SK-N-SH treated with all-trans-retinoic acid at 6 μM for 48 hours (cell line): ENCODE measurements at regions not wholly inside any gene's neighbourhood (a gene's known extent, or its start where the extent isn't known, plus 50 kb on each side); places are given as distances from the start of the nearest gene placed in this dataset.

ENCODE experiments used
- ATAC-seq: fragments of 200-7000 bp; cut with Tn5 transposase; 3 replicates; pipeline ENCODE4 v1.9.1; 2020; ENCODE audit warnings: mild to moderate bottlenecking, moderate library complexity
- ARNTL ChIP-seq: fragments of 450-650 bp; formaldehyde crosslinking; IDR thresholded peaks from 2 replicates; pipeline ENCODE4 v1.5.0; 2020; ENCODE audit warnings: low read depth, mild to moderate bottlenecking, moderate library complexity, borderline replicate concordance
- BACH2 ChIP-seq: fragments of 250-450 bp; sonication (Bioruptor Pico); IDR thresholded peaks from 2 replicates; pipeline ENCODE4 v1.9.0; 2021; ENCODE audit warnings: mild to moderate bottlenecking, borderline replicate concordance
- CSDC2 ChIP-seq: fragments of 250-450 bp; sonication (Bioruptor Pico); IDR thresholded peaks from 2 replicates; pipeline ENCODE4 v1.5.0; 2020; ENCODE audit warnings: mild to moderate bottlenecking, moderate library complexity
- ESRRG ChIP-seq: fragments of 250-450 bp; sonication (Bioruptor Pico); IDR thresholded peaks from 2 replicates; pipeline ENCODE4 v1.6.1; 2021; ENCODE audit warnings: mild to moderate bottlenecking
- GLIS3 ChIP-seq: fragments of 250-450 bp; sonication (Bioruptor Pico); IDR thresholded peaks from 2 replicates; pipeline ENCODE4 v1.5.0; 2020; ENCODE audit warnings: mild to moderate bottlenecking, moderate library complexity
- OSR1 ChIP-seq: fragments of 250-450 bp; sonication (Bioruptor Pico); IDR thresholded peaks from 2 replicates; pipeline ENCODE4 v1.8.0; 2022; ENCODE audit warnings: moderate library complexity, mild to moderate bottlenecking, inconsistent platforms
- PATZ1 ChIP-seq: fragments of 250-450 bp; sonication (Bioruptor Pico); IDR thresholded peaks from 2 replicates; pipeline ENCODE4 v1.8.0; 2020; ENCODE audit warnings: mild to moderate bottlenecking, moderate library complexity, borderline replicate concordance
- POU6F1 ChIP-seq: fragments of 250-450 bp; sonication (Bioruptor Pico); IDR thresholded peaks from 2 replicates; pipeline ENCODE4 v1.8.0; 2021; ENCODE audit warnings: low read depth, mild to moderate bottlenecking, moderate library complexity, borderline replicate concordance
- PPARA ChIP-seq: fragments of 250-450 bp; sonication (Bioruptor Pico); IDR thresholded peaks from 2 replicates; pipeline ENCODE4 v1.5.0; 2020; ENCODE audit warnings: mild to moderate bottlenecking, borderline replicate concordance
- RARB ChIP-seq: fragments of 250-450 bp; sonication (Bioruptor Pico); IDR thresholded peaks from 2 replicates; pipeline ENCODE4 v1.8.0; 2021; ENCODE audit warnings: mild to moderate bottlenecking, moderate library complexity
- SNAI2 ChIP-seq: fragments of 250-450 bp; sonication (Bioruptor Pico); IDR thresholded peaks from 2 replicates; pipeline ENCODE4 v1.5.0; 2020; ENCODE audit warnings: mild to moderate bottlenecking, moderate library complexity
- TCF4 ChIP-seq: fragments of 250-450 bp; sonication (Bioruptor Pico); IDR thresholded peaks from 2 replicates; pipeline ENCODE4 v1.8.0; 2021; ENCODE audit warnings: mild to moderate bottlenecking, moderate library complexity, borderline replicate concordance
- TOX ChIP-seq: fragments of 250-450 bp; sonication (Bioruptor Pico); IDR thresholded peaks from 2 replicates; pipeline ENCODE4 v1.8.0; 2021; ENCODE audit warnings: mild to moderate bottlenecking, moderate library complexity, borderline replicate concordance
- ZC3H10 ChIP-seq: fragments of 250-450 bp; sonication (Bioruptor Pico); IDR thresholded peaks from 2 replicates; pipeline ENCODE4 v1.5.1; 2021; ENCODE audit warnings: mild to moderate bottlenecking, moderate library complexity
- ZFP3 ChIP-seq: fragments of 250-450 bp; sonication (Bioruptor Pico); IDR thresholded peaks from 2 replicates; pipeline ENCODE4 v1.5.0; 2020; ENCODE audit warnings: mild to moderate bottlenecking, moderate library complexity
- ZFP30 ChIP-seq: fragments of 450-650 bp; formaldehyde crosslinking; IDR thresholded peaks from 2 replicates; pipeline ENCODE4 v1.5.0; 2022; ENCODE audit warnings: mild to moderate bottlenecking, moderate library complexity
- ZNF70 ChIP-seq: fragments of 450-650 bp; formaldehyde crosslinking; IDR thresholded peaks from 2 replicates; pipeline ENCODE4 v1.5.0; 2020; ENCODE audit warnings: mild to moderate bottlenecking, moderate library complexity
- TF ChIP-seq, protein P1 (sequence below): fragments of 250-450 bp; sonication (Bioruptor Pico); IDR thresholded peaks from 2 replicates; pipeline ENCODE4 v1.5.1; 2021; ENCODE audit warnings: mild to moderate bottlenecking, moderate library complexity
- TF ChIP-seq, protein P2 (sequence below): fragments of 250-450 bp; sonication (Bioruptor Pico); IDR thresholded peaks from 2 replicates; pipeline ENCODE4 v1.5.0; 2020; ENCODE audit warnings: mild to moderate bottlenecking, moderate library complexity
- TF ChIP-seq, protein P3 (sequence below): fragments of 250-450 bp; sonication (Bioruptor Pico); IDR thresholded peaks from 2 replicates; pipeline ENCODE4 v1.5.1; 2020; ENCODE audit warnings: low read depth, mild to moderate bottlenecking, moderate library complexity

GRCh38 chr13:106113796-106114195 is 421.7 kb downstream of the EFNB2 start:
- ATAC-seq: no peak
- TF ChIP-seq, protein P1, sequence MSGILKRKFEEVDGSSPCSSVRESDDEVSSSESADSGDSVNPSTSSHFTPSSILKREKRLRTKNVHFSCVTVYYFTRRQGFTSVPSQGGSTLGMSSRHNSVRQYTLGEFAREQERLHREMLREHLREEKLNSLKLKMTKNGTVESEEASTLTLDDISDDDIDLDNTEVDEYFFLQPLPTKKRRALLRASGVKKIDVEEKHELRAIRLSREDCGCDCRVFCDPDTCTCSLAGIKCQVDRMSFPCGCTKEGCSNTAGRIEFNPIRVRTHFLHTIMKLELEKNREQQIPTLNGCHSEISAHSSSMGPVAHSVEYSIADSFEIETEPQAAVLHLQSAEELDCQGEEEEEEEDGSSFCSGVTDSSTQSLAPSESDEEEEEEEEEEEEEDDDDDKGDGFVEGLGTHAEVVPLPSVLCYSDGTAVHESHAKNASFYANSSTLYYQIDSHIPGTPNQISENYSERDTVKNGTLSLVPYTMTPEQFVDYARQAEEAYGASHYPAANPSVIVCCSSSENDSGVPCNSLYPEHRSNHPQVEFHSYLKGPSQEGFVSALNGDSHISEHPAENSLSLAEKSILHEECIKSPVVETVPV (CRISPR knock-in tag): no peak
- TF ChIP-seq POU6F1 (CRISPR knock-in tag): no peak
- no peak for TF ChIP-seq ARNTL (CRISPR knock-in tag)
- no peak for TF ChIP-seq TCF4 (CRISPR knock-in tag)
- no peak for TF ChIP-seq PPARA (CRISPR knock-in tag)
- TF ChIP-seq, protein P2, sequence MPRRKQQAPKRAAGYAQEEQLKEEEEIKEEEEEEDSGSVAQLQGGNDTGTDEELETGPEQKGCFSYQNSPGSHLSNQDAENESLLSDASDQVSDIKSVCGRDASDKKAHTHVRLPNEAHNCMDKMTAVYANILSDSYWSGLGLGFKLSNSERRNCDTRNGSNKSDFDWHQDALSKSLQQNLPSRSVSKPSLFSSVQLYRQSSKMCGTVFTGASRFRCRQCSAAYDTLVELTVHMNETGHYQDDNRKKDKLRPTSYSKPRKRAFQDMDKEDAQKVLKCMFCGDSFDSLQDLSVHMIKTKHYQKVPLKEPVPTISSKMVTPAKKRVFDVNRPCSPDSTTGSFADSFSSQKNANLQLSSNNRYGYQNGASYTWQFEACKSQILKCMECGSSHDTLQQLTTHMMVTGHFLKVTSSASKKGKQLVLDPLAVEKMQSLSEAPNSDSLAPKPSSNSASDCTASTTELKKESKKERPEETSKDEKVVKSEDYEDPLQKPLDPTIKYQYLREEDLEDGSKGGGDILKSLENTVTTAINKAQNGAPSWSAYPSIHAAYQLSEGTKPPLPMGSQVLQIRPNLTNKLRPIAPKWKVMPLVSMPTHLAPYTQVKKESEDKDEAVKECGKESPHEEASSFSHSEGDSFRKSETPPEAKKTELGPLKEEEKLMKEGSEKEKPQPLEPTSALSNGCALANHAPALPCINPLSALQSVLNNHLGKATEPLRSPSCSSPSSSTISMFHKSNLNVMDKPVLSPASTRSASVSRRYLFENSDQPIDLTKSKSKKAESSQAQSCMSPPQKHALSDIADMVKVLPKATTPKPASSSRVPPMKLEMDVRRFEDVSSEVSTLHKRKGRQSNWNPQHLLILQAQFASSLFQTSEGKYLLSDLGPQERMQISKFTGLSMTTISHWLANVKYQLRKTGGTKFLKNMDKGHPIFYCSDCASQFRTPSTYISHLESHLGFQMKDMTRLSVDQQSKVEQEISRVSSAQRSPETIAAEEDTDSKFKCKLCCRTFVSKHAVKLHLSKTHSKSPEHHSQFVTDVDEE (CRISPR knock-in tag): no peak
- TF ChIP-seq BACH2 (CRISPR knock-in tag): no peak
- TF ChIP-seq ZNF70 (CRISPR knock-in tag): no peak
- TF ChIP-seq CSDC2: no peak
- TF ChIP-seq PATZ1 (CRISPR knock-in tag): no peak
- no peak for TF ChIP-seq ESRRG (CRISPR knock-in tag)
- no peak for TF ChIP-seq RARB (CRISPR knock-in tag)
- TF ChIP-seq GLIS3: no peak
- TF ChIP-seq ZFP3 (CRISPR knock-in tag): no peak
- TF ChIP-seq ZFP30 (CRISPR knock-in tag): no peak
- no peak for TF ChIP-seq SNAI2
- TF ChIP-seq, protein P3, sequence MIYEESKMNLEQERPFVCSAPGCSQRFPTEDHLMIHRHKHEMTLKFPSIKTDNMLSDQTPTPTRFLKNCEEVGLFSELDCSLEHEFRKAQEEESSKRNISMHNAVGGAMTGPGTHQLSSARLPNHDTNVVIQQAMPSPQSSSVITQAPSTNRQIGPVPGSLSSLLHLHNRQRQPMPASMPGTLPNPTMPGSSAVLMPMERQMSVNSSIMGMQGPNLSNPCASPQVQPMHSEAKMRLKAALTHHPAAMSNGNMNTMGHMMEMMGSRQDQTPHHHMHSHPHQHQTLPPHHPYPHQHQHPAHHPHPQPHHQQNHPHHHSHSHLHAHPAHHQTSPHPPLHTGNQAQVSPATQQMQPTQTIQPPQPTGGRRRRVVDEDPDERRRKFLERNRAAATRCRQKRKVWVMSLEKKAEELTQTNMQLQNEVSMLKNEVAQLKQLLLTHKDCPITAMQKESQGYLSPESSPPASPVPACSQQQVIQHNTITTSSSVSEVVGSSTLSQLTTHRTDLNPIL (CRISPR knock-in tag): no peak

DNA sequence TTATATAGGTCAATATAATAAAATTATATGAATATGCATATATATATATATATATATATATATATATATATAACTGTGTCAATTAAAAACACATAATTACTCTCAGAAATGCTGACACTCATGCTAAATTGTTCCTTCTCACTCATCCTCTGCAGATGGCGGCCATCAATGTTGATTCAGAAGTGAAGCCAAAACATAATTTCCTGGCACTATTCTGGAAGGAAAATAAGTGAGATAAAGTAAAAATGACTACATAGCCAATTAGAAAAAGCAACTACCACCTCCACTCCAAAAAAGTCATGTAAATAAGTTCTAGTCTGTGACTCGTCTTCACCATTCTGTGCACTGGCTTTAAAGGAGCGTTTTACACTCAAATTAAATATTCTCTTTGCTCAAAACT is 423.3 kb downstream of the EFNB2 start:
- TF ChIP-seq SNAI2 (no peak), ESRRG (CRISPR knock-in tag) (no peak), TOX (no peak), ARNTL (CRISPR knock-in tag) (no peak)
- TF ChIP-seq, protein P3 (CRISPR knock-in tag): no peak
- ATAC-seq: no peak

DNA sequence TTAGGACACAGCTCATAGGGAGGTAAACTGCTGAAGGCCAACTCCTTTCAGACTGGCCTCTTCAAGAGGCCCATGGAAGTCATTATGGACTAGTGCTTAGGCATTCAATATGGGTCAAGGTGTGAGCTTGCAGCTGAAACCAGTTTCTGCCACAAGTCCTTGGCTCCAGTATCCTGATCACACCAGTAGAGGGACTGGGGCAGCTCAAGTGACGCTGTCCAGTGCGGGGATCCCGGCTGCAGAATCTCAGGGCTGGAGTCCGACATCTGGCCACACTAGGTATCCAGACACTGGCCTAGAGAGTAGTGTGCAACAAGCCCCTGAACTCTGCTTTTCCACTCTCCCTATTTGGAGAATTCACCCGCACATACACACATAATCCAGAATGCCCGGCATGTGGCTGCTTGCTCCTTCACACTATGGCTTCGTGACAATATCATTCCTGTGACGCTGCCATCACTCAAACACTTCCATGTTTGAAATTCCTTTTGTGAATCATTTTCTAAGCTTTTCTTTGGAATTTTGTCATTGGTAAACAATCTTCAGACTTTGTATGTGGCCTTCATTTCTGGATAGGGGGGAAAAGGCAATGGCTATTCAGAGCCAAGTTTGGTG is 425.1 kb downstream of the EFNB2 start:
- no peak for ATAC-seq
- TF ChIP-seq ZC3H10 (CRISPR knock-in tag) (no peak), PPARA (CRISPR knock-in tag) (no peak), OSR1 (CRISPR knock-in tag) (no peak), ARNTL (CRISPR knock-in tag) (no peak), PATZ1 (CRISPR knock-in tag) (no peak), CSDC2 (no peak)
- TF ChIP-seq, protein P2 (CRISPR knock-in tag): no peak
- TF ChIP-seq, protein P3 (CRISPR knock-in tag): no peak
